ENCODE measurements at regions not wholly inside any gene's neighbourhood (a gene's known extent, or its start where the extent isn't known, plus 50 kb on each side); places are given as distances from the start of the nearest gene placed in this dataset.

DNA sequence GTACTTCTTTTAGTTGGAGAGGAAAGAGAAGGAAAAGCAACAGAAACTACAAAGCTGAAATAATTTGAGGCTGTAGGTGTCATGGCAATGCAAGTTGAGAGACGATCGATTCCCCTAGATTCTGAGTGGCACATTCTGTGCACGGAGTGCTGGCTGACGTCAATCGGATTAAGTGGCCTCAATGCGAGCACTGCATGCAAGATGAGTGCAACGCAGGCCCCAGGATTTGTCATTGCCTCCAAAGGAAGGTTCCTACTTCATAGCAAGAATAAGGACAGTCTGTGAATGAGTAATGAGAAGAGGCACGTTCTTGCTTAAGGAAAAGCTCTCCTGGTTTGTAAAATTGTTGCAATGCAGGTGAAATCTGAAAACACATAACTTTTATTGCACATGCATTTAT is 892.4 kb downstream of the KCNA4 start:
- no peaks in the 10 kb centered on the region for H3K27me3 Mint-ChIP-seq (ENCODE audit: insufficient read depth, unreplicated experiment)
- CTCF ChIA-PET, result no interaction called here
- DNase-seq (ENCODE audit: unreplicated experiment), result no peak
- intact Hi-C loops (cut with micrococcal nuclease), result no loop called here
- no TSS peak for BruUV-seq (replicated peaks)
- H3K4me3 Mint-ChIP-seq (ENCODE audit: unreplicated experiment), result no peak overlapping the region
- H3K36me3 Mint-ChIP-seq (ENCODE audit: insufficient read depth, unreplicated experiment), result no peaks in the 10 kb centered on the region
- H3K27ac Mint-ChIP-seq (ENCODE audit: low read depth, unreplicated experiment), result no peak overlapping the region
- no peaks in the 10 kb centered on the region for H3K9me3 Mint-ChIP-seq (ENCODE audit: unreplicated experiment)
- POLR2A ChIA-PET, result interaction anchor here (0.6 to 1.1 kb wide), 2 partner anchors 9 to 25 kb away, joined by 3 to 5 read pairs; no protein-coding TSS in a partner anchor
- TF ChIP-seq, protein P1, sequence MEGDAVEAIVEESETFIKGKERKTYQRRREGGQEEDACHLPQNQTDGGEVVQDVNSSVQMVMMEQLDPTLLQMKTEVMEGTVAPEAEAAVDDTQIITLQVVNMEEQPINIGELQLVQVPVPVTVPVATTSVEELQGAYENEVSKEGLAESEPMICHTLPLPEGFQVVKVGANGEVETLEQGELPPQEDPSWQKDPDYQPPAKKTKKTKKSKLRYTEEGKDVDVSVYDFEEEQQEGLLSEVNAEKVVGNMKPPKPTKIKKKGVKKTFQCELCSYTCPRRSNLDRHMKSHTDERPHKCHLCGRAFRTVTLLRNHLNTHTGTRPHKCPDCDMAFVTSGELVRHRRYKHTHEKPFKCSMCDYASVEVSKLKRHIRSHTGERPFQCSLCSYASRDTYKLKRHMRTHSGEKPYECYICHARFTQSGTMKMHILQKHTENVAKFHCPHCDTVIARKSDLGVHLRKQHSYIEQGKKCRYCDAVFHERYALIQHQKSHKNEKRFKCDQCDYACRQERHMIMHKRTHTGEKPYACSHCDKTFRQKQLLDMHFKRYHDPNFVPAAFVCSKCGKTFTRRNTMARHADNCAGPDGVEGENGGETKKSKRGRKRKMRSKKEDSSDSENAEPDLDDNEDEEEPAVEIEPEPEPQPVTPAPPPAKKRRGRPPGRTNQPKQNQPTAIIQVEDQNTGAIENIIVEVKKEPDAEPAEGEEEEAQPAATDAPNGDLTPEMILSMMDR (IDR thresholded peaks at IDR 0.05; ENCODE audit: unreplicated experiment), result no peak
- H3K4me1 Mint-ChIP-seq (ENCODE audit: insufficient read depth, unreplicated experiment), result peaks cover 14% of the 10 kb centered on the region

DNA sequence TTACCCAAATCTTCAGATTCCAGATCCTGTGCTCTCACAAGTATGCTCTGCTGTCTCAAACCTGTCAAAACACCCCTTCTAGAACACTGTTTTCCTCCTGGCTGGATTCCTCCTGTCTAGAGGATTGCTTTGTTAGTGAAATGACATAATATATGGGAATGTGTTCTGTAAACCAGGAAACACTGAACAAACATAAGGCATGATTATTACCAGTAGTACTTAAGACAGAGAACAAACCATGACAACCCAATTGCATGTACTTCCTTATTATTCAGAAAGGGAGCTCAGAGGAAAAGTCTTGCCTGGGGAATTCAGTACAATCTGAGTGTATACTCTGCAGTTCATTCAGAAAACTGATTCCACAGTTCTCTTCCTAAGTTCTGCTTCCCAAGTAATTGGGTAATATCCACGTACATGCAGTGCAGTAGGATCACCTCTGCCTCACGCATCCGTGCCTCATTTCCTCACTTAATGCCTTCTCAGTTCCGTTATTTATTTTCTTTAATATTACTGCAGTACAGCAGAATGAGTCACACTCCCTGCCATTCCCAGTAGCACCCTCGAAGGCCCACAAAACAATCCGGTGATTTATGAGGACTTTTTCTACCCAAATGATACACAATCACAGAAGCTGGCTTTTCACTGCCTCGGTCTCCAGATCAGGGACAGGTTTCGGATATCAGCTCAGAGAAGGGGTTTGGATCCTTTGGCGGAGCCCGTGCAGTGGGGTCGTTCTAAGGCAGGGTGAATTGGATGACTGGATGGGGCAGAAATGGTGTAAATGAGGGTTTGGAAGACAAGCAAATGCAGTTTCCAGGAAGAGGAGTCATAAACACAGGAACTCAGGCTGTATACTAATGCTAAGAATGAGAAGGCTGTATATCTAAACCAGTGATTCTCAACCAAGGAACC is 896.9 kb downstream of the KCNA4 start:
- intact Hi-C loops (cut with micrococcal nuclease), result no loop called here
- ChIA-PET POLR2A (interaction anchor here (0.7 to 0.8 kb wide), 2 partner anchors 12 to 25 kb away, joined by 3 read pairs; no protein-coding TSS in a partner anchor), CTCF (interaction anchor here (0.5 to 1.3 kb wide), 3 partner anchors 8 to 261 kb away, joined by 3 to 5 read pairs (median 3); no protein-coding TSS in a partner anchor)
- BruUV-seq (replicated peaks), result no TSS peak
- Mint-ChIP-seq H3K4me3 (ENCODE audit: unreplicated experiment) (peak overlapping the region; percentile 27), H3K27ac (ENCODE audit: low read depth, unreplicated experiment) (peak overlapping the region; percentile 94), H3K9me3 (ENCODE audit: unreplicated experiment) (no peaks in the 10 kb centered on the region), H3K27me3 (ENCODE audit: insufficient read depth, unreplicated experiment) (no peaks in the 10 kb centered on the region), H3K36me3 (ENCODE audit: insufficient read depth, unreplicated experiment) (no peaks in the 10 kb centered on the region), H3K4me1 (ENCODE audit: insufficient read depth, unreplicated experiment) (peaks cover 19% of the 10 kb centered on the region)
- peak; percentile 85 for DNase-seq (ENCODE audit: unreplicated experiment)
- TF ChIP-seq, protein P1 (IDR thresholded peaks at IDR 0.05; ENCODE audit: unreplicated experiment), result no peak

DNA sequence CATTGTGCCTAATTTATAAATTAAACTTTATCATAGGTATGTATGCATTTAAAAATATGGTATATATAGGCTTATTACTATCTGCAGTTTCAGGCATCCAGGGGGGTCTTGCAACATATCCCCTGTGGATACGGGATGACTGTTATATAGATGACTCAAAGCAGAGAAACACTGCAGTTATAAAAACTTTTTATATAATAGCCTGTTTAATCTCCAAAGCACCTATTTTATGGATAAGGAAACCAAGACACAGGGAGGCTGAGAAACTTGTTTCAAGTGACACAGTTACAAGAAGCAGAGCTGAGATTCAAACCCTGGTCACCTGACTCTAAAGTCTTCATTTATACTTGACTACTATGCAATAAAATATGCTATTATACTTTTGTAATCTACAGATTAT is 897.7 kb downstream of the KCNA4 start:
- ChIA-PET CTCF (interaction anchor here (0.5 to 1.3 kb wide), 2 partner anchors 9 to 260 kb away, joined by 3 to 5 read pairs; no protein-coding TSS in a partner anchor), POLR2A (interaction anchor here (0.8 kb wide), 1 partner anchor 13 kb away, joined by 3 read pairs; no protein-coding TSS in a partner anchor)
- no peaks in the 10 kb centered on the region for H3K27me3 Mint-ChIP-seq (ENCODE audit: insufficient read depth, unreplicated experiment)
- intact Hi-C loops (cut with micrococcal nuclease), result no loop called here
- DNase-seq (ENCODE audit: unreplicated experiment), result peak; percentile 44
- BruUV-seq (replicated peaks), result no TSS peak
- peak overlapping the region; percentile 94 for H3K27ac Mint-ChIP-seq (ENCODE audit: low read depth, unreplicated experiment)
- no peaks in the 10 kb centered on the region for H3K9me3 Mint-ChIP-seq (ENCODE audit: unreplicated experiment)
- peaks cover 19% of the 10 kb centered on the region for H3K4me1 Mint-ChIP-seq (ENCODE audit: insufficient read depth, unreplicated experiment)
- TF ChIP-seq, protein P1 (IDR thresholded peaks at IDR 0.05; ENCODE audit: unreplicated experiment), result no peak
- no peaks in the 10 kb centered on the region for H3K36me3 Mint-ChIP-seq (ENCODE audit: insufficient read depth, unreplicated experiment)
- H3K4me3 Mint-ChIP-seq (ENCODE audit: unreplicated experiment), result no peak overlapping the region

GRCh38 chr11:29100967-29101366 is 915.9 kb downstream of the KCNA4 start:
- intact Hi-C loops (cut with micrococcal nuclease), result no loop called here
- Mint-ChIP-seq H3K27ac (ENCODE audit: low read depth, unreplicated experiment) (no peak overlapping the region), H3K36me3 (ENCODE audit: insufficient read depth, unreplicated experiment) (no peaks in the 10 kb centered on the region), H3K27me3 (ENCODE audit: insufficient read depth, unreplicated experiment) (no peaks in the 10 kb centered on the region), H3K4me3 (ENCODE audit: unreplicated experiment) (no peak overlapping the region), H3K4me1 (ENCODE audit: insufficient read depth, unreplicated experiment) (no peaks in the 10 kb centered on the region), H3K9me3 (ENCODE audit: unreplicated experiment) (peaks cover 19% of the 10 kb centered on the region)
- no peak for DNase-seq (ENCODE audit: unreplicated experiment)
- TF ChIP-seq, protein P1 (IDR thresholded peaks at IDR 0.05; ENCODE audit: unreplicated experiment), result no peak
- no TSS peak for BruUV-seq (replicated peaks)
- CTCF ChIA-PET, result no interaction called here
- POLR2A ChIA-PET, result no interaction called here
